CD14-positive monocyte (primary cell): ENCODE measurements at regions not wholly inside any gene's neighbourhood (a gene's known extent, or its start where the extent isn't known, plus 50 kb on each side); places are given as distances from the start of the nearest gene placed in this dataset.

Experiments used
- DNase-seq, 3 donors: peaks; one replicate each; pipeline ENCODE4 v3.0.0-alpha.2; 2011 to 2022
- H2AFZ ChIP-seq: 2 replicates; pipeline ENCODE4 v1.6.0; 2012; ENCODE audit warnings: mild to moderate bottlenecking, low read depth, low read length, inconsistent platforms; ENCODE audit not compliant: insufficient read depth, poor library complexity, severe bottlenecking
- H3K27ac ChIP-seq, 2 donors: 1 replicate in 1 of 2; 2 replicates in 1 of 2; pipeline ENCODE4 v1.5.1; 2012 to 2013; ENCODE audit warnings: low read length in 2 of 2, control low read depth in 1 of 2, inconsistent platforms in 1 of 2, low read depth in 1 of 2, mild to moderate bottlenecking in 1 of 2
- H3K27me3 ChIP-seq, 2 donors: one replicate each; pipeline versions ENCODE4 v1.6.0 to v1.6.1; 2011 to 2013; ENCODE audit warnings: low read length in 2 of 2; ENCODE audit not compliant: control insufficient read depth in 2 of 2, insufficient read depth in 2 of 2
- H3K36me3 ChIP-seq, 2 donors: replicated peaks in 1 of 2; 1 replicate in 1 of 2; 2 replicates in 1 of 2; pipeline versions ENCODE4 v1.5.1 to v1.6.1; 2012 to 2013; ENCODE audit warnings: low read length in 2 of 2, control low read depth in 1 of 2, inconsistent platforms in 1 of 2, mild to moderate bottlenecking in 1 of 2; ENCODE audit not compliant: insufficient read depth in 2 of 2, control insufficient read depth in 1 of 2
- H3K4me1 ChIP-seq, 2 donors: 1 replicate in 1 of 2; 2 replicates in 1 of 2; pipeline versions ENCODE4 v1.5.1 to v1.6.1; 2012 to 2013; ENCODE audit warnings: low read length in 2 of 2, control low read depth in 1 of 2, inconsistent platforms in 1 of 2, mild to moderate bottlenecking in 1 of 2, moderate library complexity in 1 of 2; ENCODE audit not compliant: insufficient read depth in 2 of 2, control insufficient read depth in 1 of 2
- H3K4me2 ChIP-seq: replicated peaks from 2 replicates; pipeline ENCODE3; 2012; ENCODE audit warnings: low read length, moderate library complexity, mild to moderate bottlenecking; ENCODE audit not compliant: poor library complexity, severe bottlenecking; ENCODE audit errors: extremely low read depth
- H3K4me3 ChIP-seq, 3 experiments: fragments of 200-600 bp in 1 of 3; sonication (generic) in 1 of 3; replicated peaks in 1 of 3; 1 replicate in 2 of 3; 2 replicates in 1 of 3; pipeline ENCODE4 v1.5.1; 2011 to 2013; ENCODE audit warnings: low read length in 3 of 3, mild to moderate bottlenecking in 3 of 3, control low read depth in 2 of 3, low read depth in 2 of 3, inconsistent platforms in 1 of 3, moderate library complexity in 1 of 3
- H3K79me2 ChIP-seq: 2 replicates; pipeline ENCODE4 v1.6.0; 2012; ENCODE audit warnings: mild to moderate bottlenecking, control low read depth, inconsistent platforms, low read length, moderate library complexity; ENCODE audit not compliant: insufficient read depth
- H3K9ac ChIP-seq: 2 replicates; pipeline ENCODE4 v1.6.0; 2017; ENCODE audit warnings: low read length, mild to moderate bottlenecking; ENCODE audit not compliant: insufficient read depth, poor library complexity, severe bottlenecking
- H3K9me3 ChIP-seq, 2 donors: replicated peaks in 1 of 2; 1 replicate in 1 of 2; 2 replicates in 1 of 2; pipeline versions ENCODE4 v1.5.1 to v1.6.1; 2012 to 2013; ENCODE audit warnings: low read length in 2 of 2, control low read depth in 1 of 2; ENCODE audit not compliant: control insufficient read depth in 1 of 2, insufficient read depth in 1 of 2
- H4K20me1 ChIP-seq: 2 replicates; pipeline ENCODE4 v1.6.0; 2012; ENCODE audit warnings: mild to moderate bottlenecking, low read length, control low read depth, moderate library complexity; ENCODE audit not compliant: insufficient read depth
- H3K27ac Mint-ChIP-seq, 7 donors: one replicate each; pipeline ENCODE4 v1.8.0; 2020; ENCODE audit warnings: mild to moderate bottlenecking in 7 of 7, mixed read lengths in 7 of 7, moderate library complexity in 6 of 7, inconsistent platforms in 2 of 7
- H3K27me3 Mint-ChIP-seq, 3 donors: one replicate each; pipeline ENCODE4 v1.8.0; 2021 to 2022; ENCODE audit warnings: low read depth in 3 of 3, mild to moderate bottlenecking in 3 of 3, mixed read lengths in 3 of 3, moderate library complexity in 3 of 3, inconsistent platforms in 1 of 3
- H3K36me3 Mint-ChIP-seq, 2 donors: one replicate each; pipeline ENCODE4 v1.8.0; 2020; ENCODE audit warnings: mixed read lengths in 2 of 2, inconsistent platforms in 1 of 2, mild to moderate bottlenecking in 1 of 2
- H3K4me1 Mint-ChIP-seq: one replicate; pipeline ENCODE4 v1.8.0; 2020; ENCODE audit warnings: mild to moderate bottlenecking, mixed read lengths
- H3K4me3 Mint-ChIP-seq, 2 donors: one replicate each; pipeline ENCODE4 v1.8.0; 2020; ENCODE audit warnings: mild to moderate bottlenecking in 2 of 2, mixed read lengths in 2 of 2, moderate library complexity in 1 of 2
- H3K9me3 Mint-ChIP-seq, 7 donors: one replicate each; pipeline ENCODE4 v1.8.0; 2020 to 2022; ENCODE audit warnings: mixed read lengths in 7 of 7, mild to moderate bottlenecking in 6 of 7, moderate library complexity in 6 of 7, inconsistent platforms in 2 of 7
- WGBS: methylation state at CpG from one replicate; pipeline ENCODE4 v1.1.5; 2013; ENCODE audit warnings: missing lambda C conversion rate; ENCODE audit not compliant: insufficient coverage; 5-methylcytosine and 5-hydroxymethylcytosine counted together
- intact Hi-C, 2 donors: fragments of 100-400 bp; cut with micrococcal nuclease; formaldehyde crosslinking; loops; one replicate each; pipeline versions ENCODE4 v1.15.0 to v1.15.1; 2023
- TF ChIP-seq, protein P1 (sequence below): fragments of 200-600 bp; IDR thresholded peaks from one replicate; pipeline ENCODE4 v1.8.0; 2022; ENCODE audit warnings: antibody characterized with exemption, mild to moderate bottlenecking

DNA sequence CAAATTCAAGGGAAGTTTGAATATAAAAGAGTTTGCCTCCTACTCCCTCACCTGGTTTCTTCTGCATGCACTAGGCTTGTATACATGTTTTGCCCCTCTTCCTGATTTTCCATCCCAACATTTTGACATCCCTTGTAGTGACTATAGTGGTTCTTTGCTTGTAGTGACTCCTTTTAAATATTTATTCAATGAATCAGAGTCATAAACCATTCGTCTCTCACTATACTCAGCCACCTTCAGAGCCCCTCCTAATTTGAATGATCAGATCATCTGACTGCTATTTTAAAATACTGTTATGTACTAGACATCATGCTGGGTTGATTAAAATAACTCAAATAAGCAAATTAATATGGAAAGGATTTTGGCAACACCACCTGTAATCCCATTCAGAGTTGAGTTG is 492.1 kb upstream of the PIK3C3 start:
- Histone ChIP-seq H3K27me3 (no peaks in the 10 kb centered on the region), H3K4me2 (no peak overlapping the region), H3K9me3 (peaks cover 0 to 5% of the 10 kb centered on the region in 2 donors), H3K79me2 (no peaks in the 10 kb centered on the region), H3K4me1 (no peaks in the 10 kb centered on the region), H3K27ac (no peak overlapping the region), H3K4me3 (no peak overlapping the region), H4K20me1 (no peaks in the 10 kb centered on the region), H2AFZ (no peak overlapping the region), H3K9ac (no peak overlapping the region), H3K36me3 (no peaks in the 10 kb centered on the region)
- peaks cover 0 to 3% (median 0%) of the 10 kb centered on the region in 7 donors for H3K9me3 Mint-ChIP-seq
- no peak overlapping the region for H3K4me3 Mint-ChIP-seq
- TF ChIP-seq, protein P1, sequence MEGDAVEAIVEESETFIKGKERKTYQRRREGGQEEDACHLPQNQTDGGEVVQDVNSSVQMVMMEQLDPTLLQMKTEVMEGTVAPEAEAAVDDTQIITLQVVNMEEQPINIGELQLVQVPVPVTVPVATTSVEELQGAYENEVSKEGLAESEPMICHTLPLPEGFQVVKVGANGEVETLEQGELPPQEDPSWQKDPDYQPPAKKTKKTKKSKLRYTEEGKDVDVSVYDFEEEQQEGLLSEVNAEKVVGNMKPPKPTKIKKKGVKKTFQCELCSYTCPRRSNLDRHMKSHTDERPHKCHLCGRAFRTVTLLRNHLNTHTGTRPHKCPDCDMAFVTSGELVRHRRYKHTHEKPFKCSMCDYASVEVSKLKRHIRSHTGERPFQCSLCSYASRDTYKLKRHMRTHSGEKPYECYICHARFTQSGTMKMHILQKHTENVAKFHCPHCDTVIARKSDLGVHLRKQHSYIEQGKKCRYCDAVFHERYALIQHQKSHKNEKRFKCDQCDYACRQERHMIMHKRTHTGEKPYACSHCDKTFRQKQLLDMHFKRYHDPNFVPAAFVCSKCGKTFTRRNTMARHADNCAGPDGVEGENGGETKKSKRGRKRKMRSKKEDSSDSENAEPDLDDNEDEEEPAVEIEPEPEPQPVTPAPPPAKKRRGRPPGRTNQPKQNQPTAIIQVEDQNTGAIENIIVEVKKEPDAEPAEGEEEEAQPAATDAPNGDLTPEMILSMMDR = no peak
- H3K4me1 Mint-ChIP-seq = no peaks in the 10 kb centered on the region
- no peak for DNase-seq
- no peaks in the 10 kb centered on the region for H3K36me3 Mint-ChIP-seq
- no peak overlapping the region for H3K27ac Mint-ChIP-seq
- WGBS = no CpG with 5 or more reads among the region's 1 CpG
- intact Hi-C loops = no loop called here
- no peaks in the 10 kb centered on the region for H3K27me3 Mint-ChIP-seq

- no peak overlapping the region for H2AFZ ChIP-seq
- H3K27ac Mint-ChIP-seq = no peak overlapping the region
- H3K9ac ChIP-seq = no peak overlapping the region
- no peaks in the 10 kb centered on the region for H3K36me3 Mint-ChIP-seq
- no peaks in the 10 kb centered on the region for H4K20me1 ChIP-seq
- H3K27me3 Mint-ChIP-seq = no peaks in the 10 kb centered on the region
- TF ChIP-seq, protein P1 = no peak
- H3K4me1 Mint-ChIP-seq = no peaks in the 10 kb centered on the region
- intact Hi-C loops = no loop called here
- no peak overlapping the region for H3K27ac ChIP-seq
- H3K4me3 ChIP-seq = no peak overlapping the region
- no peak for DNase-seq
- H3K9me3 ChIP-seq = peaks cover 0 to 3% of the 10 kb centered on the region in 2 donors
- no CpG with 5 or more reads among the region's 2 CpGs for WGBS
- no peaks in the 10 kb centered on the region for H3K4me1 ChIP-seq
- H3K27me3 ChIP-seq = no peaks in the 10 kb centered on the region
- peaks cover 0 to 3% (median 0%) of the 10 kb centered on the region in 7 donors for H3K9me3 Mint-ChIP-seq
- H3K4me2 ChIP-seq = no peak overlapping the region
- H3K36me3 ChIP-seq = no peaks in the 10 kb centered on the region
- no peaks in the 10 kb centered on the region for H3K79me2 ChIP-seq
- H3K4me3 Mint-ChIP-seq = no peak overlapping the region
Observed at GRCh38 chr18:41461114-41461513, 493.9 kb upstream of the PIK3C3 start.
